Activated T-cell treated with anti-CD3 and anti-CD28 coated beads for 4 hours (primary cell): ENCODE measurements at regions not wholly inside any gene's neighbourhood (a gene's known extent, or its start where the extent isn't known, plus 50 kb on each side); places are given as distances from the start of the nearest gene placed in this dataset.
"Not testable (repeated sequence)": the region's sequence is repeated elsewhere in the genome, so short reads cannot be mapped to it uniquely, and the experiment has no call there.

Experiments used
- DNase-seq: peaks from one replicate; pipeline ENCODE4 v3.0.0-alpha.2; 2020

- DNase-seq: no peak
Measured at GRCh38 chr1:25131794-25132193, 100.5 kb downstream of the SYF2 start.

GRCh38 chr1:25130895-25131294 is 101.4 kb downstream of the SYF2 start:
- DNase-seq: no peak

- DNase-seq: no peak
Measured at GRCh38 chr1:25129380-25129779, 102.9 kb downstream of the SYF2 start.

GRCh38 chr1:25128121-25128621 is 104.1 kb downstream of the SYF2 start:
- DNase-seq: no peak

- no peak for DNase-seq
Measured at GRCh38 chr1:25126562-25126961, 105.7 kb downstream of the SYF2 start.

- no peak for DNase-seq
Measured at GRCh38 chr1:25123551-25123950, 108.8 kb downstream of the SYF2 start.

GRCh38 chr1:25122747-25123146 is 109.6 kb downstream of the SYF2 start:
- DNase-seq: no peak

GRCh38 chr1:25120281-25120680 is 112.0 kb downstream of the SYF2 start:
- no peak for DNase-seq

GRCh38 chr1:25118546-25118945 is 113.8 kb downstream of the SYF2 start:
- DNase-seq: no peak

- DNase-seq: no peak
Measured at GRCh38 chr1:25117233-25117823, 115.0 kb downstream of the SYF2 start.

GRCh38 chr1:25116832-25117231 is 115.5 kb downstream of the SYF2 start:
- DNase-seq: no peak

GRCh38 chr1:25116117-25116516 is 116.2 kb downstream of the SYF2 start:
- not testable (repeated sequence) for DNase-seq

- DNase-seq: no peak
Measured at GRCh38 chr1:25113731-25114130, 118.6 kb downstream of the SYF2 start.

- no peak for DNase-seq
Measured at GRCh38 chr1:25113086-25113485, 119.2 kb downstream of the SYF2 start.

GRCh38 chr1:25112400-25112799 is 119.9 kb downstream of the SYF2 start:
- no peak for DNase-seq

- DNase-seq: no peak
Measured at GRCh38 chr1:25111706-25112105, 120.6 kb downstream of the SYF2 start.

GRCh38 chr1:25110485-25110884 is 121.8 kb downstream of the SYF2 start:
- no peak for DNase-seq

- DNase-seq: no peak
Measured at GRCh38 chr1:25110036-25110435, 122.3 kb downstream of the SYF2 start.

GRCh38 chr1:25109531-25109951 is 122.8 kb downstream of the SYF2 start:
- no peak for DNase-seq

- no peak for DNase-seq
Measured at GRCh38 chr1:25107643-25108010, 124.7 kb downstream of the SYF2 start.

- DNase-seq: no peak
Measured at GRCh38 chr1:25106976-25107642, 125.2 kb downstream of the SYF2 start.

- DNase-seq: no peak
Measured at GRCh38 chr1:25106352-25106751, 126.0 kb downstream of the SYF2 start.

- DNase-seq: no peak
Measured at GRCh38 chr1:25105836-25106235, 126.5 kb downstream of the SYF2 start.

GRCh38 chr1:25104932-25105561 is 127.3 kb downstream of the SYF2 start:
- DNase-seq: no peak
